Astrocyte of the cerebellum (primary cell): ENCODE measurements at regions not wholly inside any gene's neighbourhood (a gene's known extent, or its start where the extent isn't known, plus 50 kb on each side); places are given as distances from the start of the nearest gene placed in this dataset.

ENCODE experiments used
- DNase-seq: peaks from one replicate; pipeline ENCODE4 v3.0.0-alpha.2; 2011; ENCODE audit warnings: low read depth
- H3K4me3 ChIP-seq: 2 replicates; pipeline ENCODE4 v1.5.1; 2011; ENCODE audit warnings: mild to moderate bottlenecking, low read depth, low read length, moderate library complexity
- in situ Hi-C: cut with HindIII; loops from 2 replicates; pipeline ENCODE4 v1.10.0; 2017; ENCODE audit warnings: low sequenced_read_pairs
- TF ChIP-seq, protein P1 (sequence below): IDR thresholded peaks from 2 replicates; pipeline ENCODE4 v1.5.1; 2012; ENCODE audit warnings: low read length, low read depth, moderate library complexity, mild to moderate bottlenecking; ENCODE audit errors: missing control alignments

GRCh38 chr19:32020538-32020937, 324.9 kb upstream of the ZNF507 start:
- TF ChIP-seq, protein P1, sequence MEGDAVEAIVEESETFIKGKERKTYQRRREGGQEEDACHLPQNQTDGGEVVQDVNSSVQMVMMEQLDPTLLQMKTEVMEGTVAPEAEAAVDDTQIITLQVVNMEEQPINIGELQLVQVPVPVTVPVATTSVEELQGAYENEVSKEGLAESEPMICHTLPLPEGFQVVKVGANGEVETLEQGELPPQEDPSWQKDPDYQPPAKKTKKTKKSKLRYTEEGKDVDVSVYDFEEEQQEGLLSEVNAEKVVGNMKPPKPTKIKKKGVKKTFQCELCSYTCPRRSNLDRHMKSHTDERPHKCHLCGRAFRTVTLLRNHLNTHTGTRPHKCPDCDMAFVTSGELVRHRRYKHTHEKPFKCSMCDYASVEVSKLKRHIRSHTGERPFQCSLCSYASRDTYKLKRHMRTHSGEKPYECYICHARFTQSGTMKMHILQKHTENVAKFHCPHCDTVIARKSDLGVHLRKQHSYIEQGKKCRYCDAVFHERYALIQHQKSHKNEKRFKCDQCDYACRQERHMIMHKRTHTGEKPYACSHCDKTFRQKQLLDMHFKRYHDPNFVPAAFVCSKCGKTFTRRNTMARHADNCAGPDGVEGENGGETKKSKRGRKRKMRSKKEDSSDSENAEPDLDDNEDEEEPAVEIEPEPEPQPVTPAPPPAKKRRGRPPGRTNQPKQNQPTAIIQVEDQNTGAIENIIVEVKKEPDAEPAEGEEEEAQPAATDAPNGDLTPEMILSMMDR: no peak
- H3K4me3 ChIP-seq: no peak overlapping the region
- DNase-seq: no peak
- in situ Hi-C loops: no loop called here

- H3K4me3 ChIP-seq: no peak overlapping the region
- TF ChIP-seq, protein P1: no peak
- in situ Hi-C loops: no loop called here
Observed at GRCh38 chr19:32022044-32022640, 323.3 kb upstream of the ZNF507 start.

DNA sequence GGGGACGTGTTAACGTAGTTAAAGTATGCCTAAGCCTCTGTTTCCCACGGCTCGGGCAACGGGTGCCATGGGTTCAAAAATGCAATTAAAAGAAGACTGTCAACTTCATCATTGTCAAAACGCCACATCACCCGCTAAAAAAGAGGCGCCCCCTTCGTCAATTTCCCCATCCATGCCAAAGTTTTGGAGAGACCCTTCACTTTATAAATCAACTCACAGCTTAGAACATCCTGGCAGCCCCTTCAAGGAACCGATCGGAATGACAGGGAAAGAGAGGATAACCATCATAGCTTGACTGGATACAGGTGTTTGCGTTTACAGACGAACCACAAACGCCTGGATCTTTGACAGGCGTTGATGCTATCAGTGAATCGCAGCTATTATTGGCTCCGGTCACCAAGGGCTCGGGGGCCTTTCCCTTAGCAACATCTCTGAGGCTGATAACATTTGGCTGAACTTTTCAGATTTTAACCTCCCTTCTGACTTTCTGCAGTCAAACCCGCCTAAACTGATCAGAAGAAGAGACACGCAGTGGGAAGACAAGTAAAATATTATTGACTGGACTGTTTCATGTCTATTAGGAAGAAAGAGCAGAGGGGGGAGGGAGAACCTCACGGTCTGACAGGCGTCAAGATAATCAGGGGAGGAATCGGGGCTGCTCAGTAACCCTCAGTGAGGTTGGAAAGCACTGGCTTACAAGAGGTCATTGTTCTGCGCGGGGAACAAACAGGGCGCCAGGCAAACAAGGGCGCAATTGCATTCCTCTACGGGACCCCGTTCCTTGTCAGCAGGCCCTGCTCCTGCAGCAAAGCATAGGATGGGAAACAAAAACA, 322.5 kb upstream of the ZNF507 start:
- TF ChIP-seq, protein P1: no peak
- no peak for DNase-seq
- H3K4me3 ChIP-seq: no peak overlapping the region
- in situ Hi-C loops: no loop called here

More at GRCh38 chr19:32022044-32022640, 323.3 kb upstream of the ZNF507 start:
- no peak for DNase-seq

GRCh38 chr19:32023564-32023832, 321.9 kb upstream of the ZNF507 start:
- H3K4me3 ChIP-seq: no peak overlapping the region
- no peak for DNase-seq
- TF ChIP-seq, protein P1: no peak
- in situ Hi-C loops: no loop called here

DNA sequence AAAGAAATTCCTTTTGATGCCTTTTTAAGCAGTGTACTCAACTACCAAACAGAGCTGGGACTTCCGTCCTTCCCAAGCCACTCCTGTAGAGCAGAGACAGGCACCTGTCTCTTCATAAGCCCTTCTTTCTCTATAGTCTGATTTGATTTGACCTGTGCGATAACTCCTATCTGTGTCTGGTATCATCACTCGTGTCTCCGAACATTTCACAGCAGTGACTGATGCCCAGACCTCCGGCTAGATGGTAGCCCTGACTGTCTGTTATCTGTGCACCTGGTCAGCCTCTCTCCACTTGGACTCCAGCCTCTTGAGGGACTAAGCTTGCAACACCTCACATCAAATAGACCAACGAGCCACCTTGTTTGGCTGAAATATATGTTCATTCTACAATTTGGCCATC, 316.2 kb upstream of the ZNF507 start:
- TF ChIP-seq, protein P1: no peak
- DNase-seq: no peak
- H3K4me3 ChIP-seq: no peak overlapping the region
- in situ Hi-C loops: no loop called here

GRCh38 chr19:32032561-32032960, 312.8 kb upstream of the ZNF507 start:
- TF ChIP-seq, protein P1: no peak
- DNase-seq: no peak
- H3K4me3 ChIP-seq: no peak overlapping the region
- in situ Hi-C loops: no loop called here
